GM18870 (cell line): ENCODE measurements at regions not wholly inside any gene's neighbourhood (a gene's known extent, or its start where the extent isn't known, plus 50 kb on each side); places are given as distances from the start of the nearest gene placed in this dataset.
"Not testable (repeated sequence)": the region's sequence is repeated elsewhere in the genome, so short reads cannot be mapped to it uniquely, and the experiment has no call there.

Source experiments
- ATAC-seq: cut with Tn5 transposase; IDR thresholded peaks from one replicate; pipeline ENCODE4 v1.9.1; 2021; ENCODE audit warnings: moderate library complexity; ENCODE audit not compliant: unreplicated experiment

DNA sequence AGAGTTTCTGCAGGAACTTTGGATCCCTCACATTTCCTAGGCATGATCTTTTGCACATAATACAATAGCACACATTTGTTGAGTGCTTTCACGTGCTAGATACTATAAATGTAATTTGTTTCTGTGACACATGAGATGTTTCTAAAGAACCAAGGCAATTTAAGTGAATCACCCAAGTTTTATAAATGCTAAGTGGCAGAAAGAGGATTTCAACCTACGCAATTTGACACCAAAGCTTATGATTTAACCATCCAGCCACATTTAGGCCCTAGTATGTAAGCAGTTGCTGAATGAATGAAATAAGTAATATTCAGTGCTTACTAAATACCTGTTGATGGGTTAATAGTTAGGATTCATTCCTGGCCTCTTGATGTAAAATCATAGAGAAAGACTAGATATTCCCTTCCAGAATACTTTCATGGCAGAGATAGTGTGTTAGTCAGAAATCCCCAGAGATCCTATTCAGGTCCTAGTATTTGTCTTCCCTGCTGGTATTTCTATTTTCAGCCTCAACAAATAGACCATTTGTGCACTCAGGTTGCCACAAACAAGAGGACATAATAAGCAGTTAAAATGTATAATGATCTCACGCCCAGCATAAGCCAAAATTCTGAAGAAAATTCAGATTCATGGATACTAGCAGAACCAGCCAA lies 572.6 kb downstream of the IPMK start:
- no peak for ATAC-seq

DNA sequence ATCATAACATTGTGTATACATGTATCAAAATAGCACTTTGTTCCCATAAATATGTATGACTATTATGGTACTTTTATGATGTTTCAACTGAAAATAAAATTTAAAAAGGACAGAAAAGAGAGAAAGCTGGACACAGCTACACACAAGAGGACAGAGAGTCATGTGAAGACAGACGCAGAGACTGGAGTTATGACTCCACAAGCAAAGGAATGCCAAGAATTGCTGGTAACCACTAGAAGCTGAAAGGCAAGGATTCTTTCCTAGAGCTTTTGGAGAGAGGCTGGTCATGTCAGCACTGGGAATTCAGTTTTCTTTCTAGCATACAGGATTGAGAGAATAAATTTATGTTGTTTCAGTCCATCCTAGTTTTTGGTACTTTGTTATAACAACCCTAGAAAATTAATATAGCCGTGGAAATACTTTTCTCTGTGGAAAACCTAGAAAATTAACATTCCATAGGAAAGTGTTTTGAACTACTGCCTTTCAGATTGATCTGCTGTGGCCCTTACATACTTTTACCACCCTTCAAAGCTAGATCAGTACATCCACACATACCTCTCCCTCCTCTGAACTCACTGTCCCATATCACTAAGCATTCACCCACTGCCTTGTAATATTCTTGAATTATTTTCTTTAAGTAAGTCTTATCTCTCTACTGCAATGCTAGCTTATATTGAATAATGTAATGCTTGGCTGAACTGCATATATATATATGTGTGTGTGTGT lies 575.3 kb downstream of the IPMK start:
- no peak for ATAC-seq

DNA sequence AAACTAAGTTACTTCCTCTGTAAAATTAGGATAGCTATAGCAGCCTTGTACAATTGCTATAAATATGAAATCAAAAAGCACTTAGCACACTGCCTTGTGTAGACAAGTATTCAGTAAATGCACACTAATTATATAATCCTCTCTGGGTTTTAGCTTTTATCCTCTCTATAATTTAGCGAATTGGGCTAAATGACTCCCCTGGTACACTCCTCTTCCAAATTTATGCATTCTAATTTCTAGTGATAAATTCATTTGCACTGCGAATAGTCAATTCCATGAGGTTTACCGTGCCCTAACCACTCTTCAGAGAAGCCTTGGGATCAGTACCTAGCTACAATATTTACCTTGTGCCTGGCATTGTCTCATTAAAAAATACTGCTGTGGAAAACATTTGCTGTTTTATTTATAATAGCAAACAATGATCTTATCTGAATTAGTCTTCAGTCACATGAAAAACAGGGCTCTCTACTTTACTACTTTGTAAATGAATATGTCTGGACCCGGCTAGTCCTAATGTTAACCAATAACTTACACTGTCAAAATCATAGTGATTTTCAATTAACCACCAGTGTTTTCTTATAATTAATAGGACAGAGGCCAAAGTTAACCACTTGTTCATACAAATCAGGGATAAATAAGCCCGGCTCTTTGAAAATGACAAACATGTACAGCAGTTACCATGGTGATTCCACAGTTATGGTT lies 577.9 kb downstream of the IPMK start:
- no peak for ATAC-seq

DNA sequence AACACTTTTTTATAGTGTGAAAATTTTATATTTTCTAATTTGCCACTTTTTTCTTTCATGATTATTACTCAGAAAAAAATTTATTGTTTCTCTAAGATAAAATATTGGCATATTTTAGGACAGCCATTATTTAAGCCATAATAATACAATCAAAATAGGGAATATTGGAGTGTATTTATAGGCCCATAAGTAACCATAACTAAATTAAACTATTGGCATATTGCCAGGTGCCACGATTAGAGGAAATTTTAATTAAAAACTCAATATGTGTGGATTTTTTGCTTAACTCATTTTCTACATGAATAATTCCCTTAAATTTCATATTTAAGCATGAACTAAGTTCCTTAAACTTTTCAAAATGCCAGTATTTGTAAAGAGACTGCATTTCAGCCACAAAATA lies 587.8 kb downstream of the IPMK start:
- no peak for ATAC-seq

DNA sequence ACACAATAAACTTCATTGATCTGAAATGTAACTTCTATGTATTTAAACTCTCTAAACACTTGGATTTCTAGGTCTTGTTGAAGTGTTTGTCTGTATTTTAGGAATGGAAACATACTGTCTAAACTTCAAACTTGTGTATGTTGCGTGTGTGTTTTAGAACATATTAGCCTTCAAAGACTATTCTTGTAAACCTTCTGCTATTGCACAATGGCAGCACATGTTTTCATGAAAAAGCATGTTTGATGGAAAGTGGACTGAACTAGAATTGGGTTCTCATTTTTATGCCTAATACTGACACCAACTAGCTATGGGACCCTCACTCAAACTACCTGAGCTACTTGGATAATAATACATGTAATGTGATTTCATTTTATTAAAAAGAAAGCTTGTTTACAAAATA lies 592.6 kb downstream of the IPMK start:
- ATAC-seq: no peak

DNA sequence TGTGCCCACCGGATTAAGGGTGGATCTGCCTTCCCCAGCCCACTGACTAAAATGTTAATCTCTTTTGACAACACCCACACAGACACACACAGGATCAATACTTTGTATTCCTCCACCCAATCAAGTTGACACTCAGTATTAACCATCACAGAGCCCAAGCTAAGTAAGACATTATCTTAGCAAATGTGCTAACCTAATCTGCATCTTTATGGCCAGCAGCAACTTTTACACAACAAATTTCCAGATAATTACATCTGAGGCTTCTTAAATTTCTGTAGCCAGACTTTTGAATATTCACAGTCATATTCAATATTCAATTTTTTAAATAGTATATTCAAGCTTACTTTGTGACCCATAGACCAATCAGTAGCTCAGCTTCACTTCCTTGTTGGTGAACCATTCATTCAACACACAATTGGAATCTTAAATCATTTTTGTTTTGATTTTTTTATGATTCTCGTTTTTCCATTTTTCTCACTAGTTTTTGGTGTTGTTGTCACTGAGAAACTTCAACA lies 594.2 kb downstream of the IPMK start:
- ATAC-seq: no peak

DNA sequence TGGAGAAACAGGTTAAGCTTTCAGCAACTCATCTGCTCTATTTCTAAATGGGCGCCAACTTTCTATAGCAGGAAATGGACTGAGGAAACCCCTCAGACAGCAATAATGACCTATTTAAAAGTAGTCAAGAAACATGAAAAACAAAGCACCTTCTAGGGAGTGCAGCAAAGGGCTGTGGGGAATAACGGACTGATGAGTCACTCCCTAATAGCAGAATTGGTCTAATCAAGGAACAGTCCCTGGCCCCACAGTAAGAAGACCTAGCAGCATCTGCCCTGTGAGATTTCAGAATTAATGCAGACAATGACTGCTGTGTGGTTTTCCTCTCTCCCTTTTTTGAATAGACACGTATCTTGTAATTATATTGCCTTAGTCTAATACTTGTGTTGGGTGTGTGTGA lies 602.9 kb downstream of the IPMK start:
- ATAC-seq: peak; percentile 46

DNA sequence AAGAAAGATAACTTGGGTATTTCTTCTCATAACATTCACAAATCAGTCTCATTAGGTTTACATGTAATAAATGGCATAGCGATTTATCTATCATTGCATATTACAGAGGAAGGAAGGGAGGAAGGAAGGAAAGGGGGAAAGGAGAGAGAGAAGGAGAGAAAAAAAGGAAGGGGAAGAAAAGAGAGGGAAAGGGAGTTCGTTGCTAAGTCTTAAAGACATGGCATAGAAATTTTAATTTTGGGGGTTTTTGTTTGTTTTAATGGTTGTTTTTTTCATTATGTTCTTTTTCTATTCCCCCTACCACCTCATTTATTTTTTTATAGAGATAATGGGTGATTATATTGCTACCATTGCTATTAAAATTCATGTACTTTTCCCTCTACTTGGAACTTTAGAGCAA lies 604.3 kb downstream of the IPMK start:
- no peak for ATAC-seq

DNA sequence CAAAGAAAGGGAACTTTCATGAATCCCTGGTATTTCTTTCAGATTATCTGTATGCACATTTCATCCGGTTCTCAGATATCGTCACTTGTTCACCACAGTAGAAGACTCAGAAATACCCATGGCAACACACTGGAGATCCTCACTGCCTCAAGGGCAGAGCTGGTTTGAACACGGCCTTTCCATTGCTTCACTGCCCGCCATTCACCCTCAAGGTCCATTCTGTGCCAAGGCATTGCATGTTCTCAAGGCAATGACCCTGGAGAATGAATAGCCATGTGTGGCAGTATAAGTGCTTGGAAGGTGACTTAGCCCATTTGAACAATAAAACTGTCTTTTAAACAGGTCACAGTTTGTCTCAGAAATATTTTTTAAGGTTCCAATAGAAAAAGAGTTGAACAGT lies 606.5 kb downstream of the IPMK start:
- no peak for ATAC-seq

DNA sequence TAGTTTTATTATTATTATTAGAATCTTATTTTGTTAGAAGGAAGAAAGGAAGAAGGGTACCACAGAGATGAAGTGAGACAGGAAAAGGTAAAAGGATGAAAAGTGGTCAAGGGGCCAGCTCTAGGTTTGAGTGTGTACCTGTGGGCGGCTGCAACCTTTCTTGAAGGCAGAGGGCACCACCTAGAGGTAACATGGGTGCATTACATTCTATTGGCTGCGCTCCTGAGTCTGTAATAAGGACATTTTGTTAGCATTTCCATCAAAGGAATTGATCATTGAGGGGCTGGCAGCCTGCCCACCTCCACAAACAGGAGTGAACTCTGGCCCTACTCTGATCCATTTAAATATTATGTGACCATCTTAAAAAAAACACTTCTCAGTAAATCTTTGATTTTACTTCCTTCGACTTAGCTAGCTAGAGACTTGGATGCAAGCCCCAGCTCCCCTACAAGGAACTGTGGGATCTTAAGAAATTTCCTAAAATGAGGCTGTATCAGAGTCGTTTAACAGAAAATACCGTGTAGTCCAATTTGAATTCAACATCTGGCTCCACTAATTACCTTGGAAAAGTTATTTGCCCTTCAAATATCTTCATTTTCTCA lies 610.4 kb downstream of the IPMK start:
- peak; percentile 94 for ATAC-seq

DNA sequence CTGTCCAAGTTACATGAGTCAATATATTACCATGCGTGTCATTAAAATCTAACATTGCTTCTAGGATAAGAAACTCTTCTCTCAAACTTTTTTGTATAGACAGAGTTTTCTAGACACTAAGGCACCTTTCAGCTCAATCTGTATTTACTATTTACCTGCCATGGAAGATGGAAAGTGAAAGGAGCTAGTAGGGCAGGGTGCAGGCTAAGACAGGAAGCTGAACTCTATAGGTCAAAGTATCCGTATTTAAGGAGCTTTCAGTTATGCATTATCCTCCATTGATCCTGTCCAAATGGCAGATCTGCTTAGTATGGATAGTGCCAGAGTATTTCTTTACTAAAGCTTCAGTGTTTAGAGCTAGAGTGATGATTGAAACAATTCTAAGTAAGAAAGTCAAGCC lies 612.8 kb downstream of the IPMK start:
- ATAC-seq: peak; percentile 46

DNA sequence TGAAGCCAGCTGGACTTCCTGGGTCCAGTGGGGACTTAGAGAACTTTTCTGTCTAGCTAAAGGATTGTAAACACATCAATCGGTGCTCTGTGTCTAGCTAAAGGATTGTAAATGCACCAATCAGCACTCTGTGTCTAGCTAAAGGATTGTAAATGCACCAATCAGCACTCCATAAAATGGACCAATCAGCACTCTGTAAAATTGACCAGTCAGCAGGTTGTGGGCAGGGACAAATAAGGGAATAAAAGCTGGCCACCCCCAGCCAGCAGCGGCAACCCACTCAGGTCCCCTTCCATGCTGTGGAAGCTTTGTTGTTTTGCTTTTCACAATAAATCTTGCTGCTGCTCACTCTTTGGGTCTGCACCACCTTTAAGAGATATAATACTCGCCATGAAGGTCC lies 622.6 kb downstream of the IPMK start:
- not testable (repeated sequence) for ATAC-seq

DNA sequence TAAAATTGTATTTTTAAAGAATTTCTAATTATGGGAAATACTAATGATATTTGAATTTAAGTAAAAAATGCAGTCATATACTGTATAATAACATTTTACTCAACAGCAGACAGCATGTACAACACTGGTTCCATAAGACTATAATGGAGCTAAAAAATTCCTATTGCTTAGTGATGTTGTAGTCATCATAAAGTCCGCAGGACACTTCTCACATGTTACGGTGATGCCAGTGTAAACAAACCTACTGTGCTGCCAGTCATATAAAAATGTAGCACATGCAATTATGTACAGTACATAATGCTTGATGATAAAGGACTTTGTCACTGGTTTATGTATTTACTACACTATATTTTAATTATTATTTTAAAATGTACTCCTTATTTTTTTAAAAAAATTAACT lies 629.3 kb downstream of the IPMK start:
- no peak for ATAC-seq

DNA sequence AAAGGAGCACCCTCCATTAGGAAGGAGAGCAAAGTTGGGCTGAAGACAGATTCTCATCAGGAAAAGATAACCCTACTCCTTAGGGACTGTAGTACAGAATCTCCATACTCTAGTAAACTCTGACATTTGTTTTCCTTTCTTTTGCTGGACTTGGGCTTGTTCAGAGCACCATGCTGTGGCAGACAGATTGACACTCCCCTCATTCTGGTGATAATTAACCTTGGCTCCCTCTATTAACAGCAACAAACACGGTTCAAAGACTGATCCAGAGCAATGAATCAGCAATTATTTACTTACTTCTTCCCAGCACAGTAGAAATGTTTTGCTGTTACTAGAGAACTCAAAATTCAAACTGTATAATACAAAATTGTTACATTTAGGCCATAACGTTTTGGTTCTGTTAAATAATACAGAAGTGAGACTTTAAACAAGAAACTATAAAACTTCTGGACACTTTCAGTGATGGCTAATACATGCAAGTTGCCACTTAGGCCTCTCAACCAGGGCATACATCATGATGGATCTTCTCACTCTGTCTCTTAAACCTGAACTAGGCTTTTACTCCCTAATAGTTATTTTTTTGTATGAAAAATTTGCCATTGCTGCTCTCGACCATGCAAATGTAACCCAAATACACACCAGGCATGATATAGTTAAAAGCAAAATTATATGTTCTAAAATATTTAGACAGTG lies 639.0 kb downstream of the IPMK start:
- ATAC-seq: peak; percentile 69

DNA sequence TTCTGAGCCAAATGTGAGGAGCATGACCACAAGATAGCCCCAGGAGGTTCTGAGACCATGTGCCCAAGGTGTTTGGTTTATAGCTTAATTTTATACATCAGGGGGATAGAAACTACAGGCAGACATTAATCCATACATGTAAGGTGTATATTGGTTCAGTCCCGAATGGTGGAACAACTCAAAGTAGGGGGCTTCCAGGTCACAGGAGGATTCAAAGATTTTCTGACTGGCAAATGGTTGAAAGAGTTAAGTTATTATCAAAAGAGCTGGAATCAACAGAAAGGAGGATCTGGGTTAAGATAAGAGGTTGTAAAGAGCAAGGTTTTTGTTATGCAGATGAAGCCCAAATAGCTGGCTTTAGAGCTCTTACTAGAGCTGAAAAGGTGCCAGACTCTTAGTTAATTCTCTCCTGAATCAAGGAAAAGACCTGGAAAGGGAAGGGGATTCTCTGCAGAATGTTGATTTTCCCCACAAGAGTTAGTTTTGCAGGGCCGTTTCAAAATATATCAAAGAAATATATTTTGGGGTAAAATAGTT lies 640.0 kb downstream of the IPMK start:
- no peak for ATAC-seq

DNA sequence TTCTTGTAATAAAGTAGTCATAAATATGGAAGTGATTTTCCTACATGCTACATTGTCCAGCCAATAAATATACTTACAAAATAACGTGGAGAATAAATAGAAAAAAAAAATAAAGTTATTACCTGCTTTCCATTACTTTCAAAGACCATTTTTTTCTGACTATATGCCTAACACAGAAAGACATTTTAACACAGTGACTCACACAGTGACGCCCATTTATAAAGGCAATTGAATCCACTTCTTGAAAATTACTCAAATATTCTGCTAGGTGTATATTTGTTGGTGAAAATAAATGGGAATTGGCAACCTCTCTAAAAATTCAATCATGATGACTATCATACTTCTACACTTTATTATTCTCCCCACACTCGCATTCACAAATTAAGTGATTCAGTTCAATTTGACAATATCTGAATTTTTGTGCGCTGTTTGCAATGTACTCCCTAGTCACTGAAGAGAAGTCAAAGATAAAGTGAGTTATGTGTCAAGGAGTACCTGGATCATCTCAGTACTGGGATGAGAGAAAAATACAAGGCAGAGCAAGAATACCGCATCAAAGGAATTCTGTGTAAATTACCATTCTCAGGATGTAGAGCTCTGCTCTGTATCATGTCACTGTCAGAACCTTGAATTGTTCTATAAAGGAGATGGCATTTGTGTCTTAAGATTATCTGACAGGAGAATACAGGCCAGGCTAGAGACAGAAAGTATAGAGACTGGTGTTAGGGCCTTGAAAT lies 642.7 kb downstream of the IPMK start:
- ATAC-seq: no peak

DNA sequence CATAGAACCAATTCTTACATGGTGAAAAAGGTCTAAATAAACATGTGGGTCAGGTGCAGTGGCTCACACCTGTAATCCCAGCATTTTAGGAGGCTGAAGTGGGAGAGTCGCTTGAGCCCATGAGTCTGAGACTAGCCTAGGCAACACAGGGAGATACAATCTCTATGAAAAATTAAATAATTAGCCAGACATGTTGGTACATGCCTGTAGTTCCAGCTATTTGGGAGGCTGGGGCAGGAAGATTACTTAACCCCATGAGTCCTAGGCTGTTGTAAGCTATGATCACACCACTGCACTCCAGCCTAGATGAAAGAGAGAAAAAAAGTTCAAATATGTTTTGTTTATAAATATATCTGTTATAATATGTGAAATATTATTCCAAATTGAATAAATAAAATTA lies 643.6 kb downstream of the IPMK start:
- ATAC-seq: no peak

DNA sequence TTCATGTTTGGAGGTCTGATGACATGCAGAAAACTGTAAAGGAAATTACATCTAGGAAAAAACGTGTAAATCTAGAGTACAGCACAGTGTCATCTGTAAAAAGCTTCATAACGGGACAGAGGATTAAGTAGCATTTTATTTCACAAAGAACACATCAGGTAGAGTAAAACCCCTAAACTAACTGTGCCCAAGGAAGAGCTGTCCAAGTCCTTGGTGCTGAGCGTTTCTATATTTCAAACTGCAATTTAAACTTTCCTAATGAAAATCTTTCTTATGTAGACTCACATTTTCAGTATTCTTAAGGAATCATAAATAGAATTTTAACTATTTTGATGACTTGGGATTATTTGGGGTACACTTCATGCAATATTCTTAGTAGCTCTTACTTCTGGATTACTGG lies 646.2 kb downstream of the IPMK start:
- no peak for ATAC-seq

DNA sequence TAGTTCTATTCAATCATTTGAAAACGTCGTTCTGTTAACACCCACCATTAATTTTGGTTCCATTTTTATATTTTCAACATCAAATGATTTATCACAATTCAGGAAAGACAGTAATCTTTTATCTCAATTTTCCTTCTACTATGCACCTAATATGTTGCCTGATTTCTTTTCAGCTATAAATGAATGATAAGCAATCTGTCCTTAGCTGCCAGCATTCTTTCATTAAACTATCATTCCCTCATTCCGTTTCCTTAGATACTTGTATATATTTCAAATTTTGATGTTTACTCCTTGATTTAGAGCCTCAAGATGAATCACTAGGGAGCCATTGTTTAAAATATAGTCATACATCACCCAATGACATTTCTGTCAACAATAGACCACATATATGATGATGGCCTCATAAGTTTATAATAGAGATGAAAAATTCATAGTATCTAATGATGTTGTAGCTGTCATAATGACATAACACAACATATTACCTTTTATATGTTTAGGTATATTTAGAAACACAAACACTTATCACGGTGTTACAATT lies 661.7 kb downstream of the IPMK start:
- ATAC-seq: no peak

DNA sequence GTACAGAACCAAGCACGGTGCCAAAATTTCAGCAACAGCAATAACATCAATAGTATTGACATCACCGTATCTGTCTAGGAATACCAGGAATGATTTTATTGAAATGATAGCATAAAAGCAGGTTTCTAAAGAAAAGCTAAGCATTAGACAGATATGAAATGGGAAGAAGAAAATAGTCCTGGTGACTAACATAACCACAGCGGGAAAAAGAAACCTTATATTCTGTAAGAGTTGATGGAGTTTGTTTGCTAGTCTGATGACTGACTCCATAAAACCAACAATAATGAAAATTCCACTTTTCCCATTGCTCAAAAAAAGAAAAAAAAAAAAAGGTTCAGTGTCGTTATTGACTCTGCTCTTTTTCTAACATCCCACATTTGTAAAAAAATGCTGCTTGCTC lies 668.3 kb downstream of the IPMK start:
- no peak for ATAC-seq
